Testis (tissue), 2 donors: ENCODE measurements at regions not wholly inside any gene's neighbourhood (a gene's known extent, or its start where the extent isn't known, plus 50 kb on each side); places are given as distances from the start of the nearest gene placed in this dataset.

Experiments used
- DNase-seq: peaks from one replicate; pipeline ENCODE4 v3.0.0-alpha.2; 2019
- H3K27ac ChIP-seq, 2 donors: fragments of 200-600 bp; sonication (generic); one replicate each; pipeline ENCODE4 v1.5.1; 2019
- H3K27me3 ChIP-seq: fragments of 200-600 bp; sonication (generic); one replicate; pipeline ENCODE4 v1.5.1; 2019
- H3K36me3 ChIP-seq: fragments of 200-600 bp; sonication (generic); one replicate; pipeline ENCODE4 v1.5.1; 2017; ENCODE audit warnings: low read depth; ENCODE audit errors: missing control alignments
- H3K4me1 ChIP-seq: fragments of 200-600 bp; sonication (generic); one replicate; pipeline ENCODE4 v1.5.1; 2019
- H3K4me3 ChIP-seq, 2 donors: fragments of 200-600 bp; sonication (generic); one replicate each; pipeline ENCODE4 v1.5.1; 2017 to 2019
- H3K9me3 ChIP-seq: fragments of 200-600 bp; sonication (generic); one replicate; pipeline ENCODE4 v1.5.1; 2017
- POLR2A ChIP-seq: fragments of 450-650 bp; IDR thresholded peaks from one replicate; pipeline ENCODE4 v1.6.1; 2017; ENCODE audit warnings: antibody characterized with exemption, mild to moderate bottlenecking, moderate library complexity
- WGBS, 2 donors: methylation state at CpG; one replicate each; pipeline ENCODE4 v1.1.5; 2018; 5-methylcytosine and 5-hydroxymethylcytosine counted together
- intact Hi-C: fragments of 100-400 bp; cut with DNase I; formaldehyde crosslinking; loops from one replicate; pipeline ENCODE4 v1.15.1; 2023; ENCODE audit warnings: low total_unique reads
- TF ChIP-seq, protein P1 (sequence below), 3 experiments: fragments of 450-650 bp in 2 of 3; fragments of 200-600 bp in 1 of 3; sonication (generic) in 1 of 3; IDR thresholded peaks; one replicate each; pipeline ENCODE4 v1.5.1; 2016 to 2019; ENCODE audit warnings: antibody characterized with exemption in 3 of 3, mild to moderate bottlenecking in 2 of 3, moderate library complexity in 1 of 3

DNA sequence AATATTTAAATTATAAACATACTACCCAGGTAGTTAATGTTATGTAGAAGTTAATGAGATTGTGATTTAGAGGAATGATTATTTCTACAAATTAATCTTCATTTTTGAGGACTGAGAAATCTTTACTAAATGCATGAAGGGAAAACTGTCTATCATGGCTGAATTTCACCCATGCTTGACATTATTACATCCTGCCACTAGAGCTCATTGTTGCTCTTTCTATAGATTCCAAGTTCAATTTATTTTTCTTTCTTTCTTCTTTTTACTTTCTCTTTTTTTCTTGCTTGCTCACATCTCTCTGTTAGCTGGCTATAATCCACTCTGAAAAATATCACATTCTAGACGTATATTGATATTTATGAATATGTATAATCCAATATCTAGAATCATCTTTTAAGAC lies 505.0 kb upstream of the KLHL1 start:
- Histone ChIP-seq H3K36me3 (no peaks in the 10 kb centered on the region), H3K27me3 (no peaks in the 10 kb centered on the region), H3K9me3 (no peaks in the 10 kb centered on the region), H3K4me1 (no peaks in the 10 kb centered on the region), H3K4me3 (no peak overlapping the region), H3K27ac (no peak overlapping the region)
- DNase-seq: no peak
- intact Hi-C loops: no loop called here
- WGBS, 2 donors: 46 to 65% methylated on average over 1 of the region's 1 CpG
- no peak for TF ChIP-seq POLR2A
- TF ChIP-seq, protein P1, sequence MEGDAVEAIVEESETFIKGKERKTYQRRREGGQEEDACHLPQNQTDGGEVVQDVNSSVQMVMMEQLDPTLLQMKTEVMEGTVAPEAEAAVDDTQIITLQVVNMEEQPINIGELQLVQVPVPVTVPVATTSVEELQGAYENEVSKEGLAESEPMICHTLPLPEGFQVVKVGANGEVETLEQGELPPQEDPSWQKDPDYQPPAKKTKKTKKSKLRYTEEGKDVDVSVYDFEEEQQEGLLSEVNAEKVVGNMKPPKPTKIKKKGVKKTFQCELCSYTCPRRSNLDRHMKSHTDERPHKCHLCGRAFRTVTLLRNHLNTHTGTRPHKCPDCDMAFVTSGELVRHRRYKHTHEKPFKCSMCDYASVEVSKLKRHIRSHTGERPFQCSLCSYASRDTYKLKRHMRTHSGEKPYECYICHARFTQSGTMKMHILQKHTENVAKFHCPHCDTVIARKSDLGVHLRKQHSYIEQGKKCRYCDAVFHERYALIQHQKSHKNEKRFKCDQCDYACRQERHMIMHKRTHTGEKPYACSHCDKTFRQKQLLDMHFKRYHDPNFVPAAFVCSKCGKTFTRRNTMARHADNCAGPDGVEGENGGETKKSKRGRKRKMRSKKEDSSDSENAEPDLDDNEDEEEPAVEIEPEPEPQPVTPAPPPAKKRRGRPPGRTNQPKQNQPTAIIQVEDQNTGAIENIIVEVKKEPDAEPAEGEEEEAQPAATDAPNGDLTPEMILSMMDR (IDR thresholded peaks at IDR 0.05): no peak

DNA sequence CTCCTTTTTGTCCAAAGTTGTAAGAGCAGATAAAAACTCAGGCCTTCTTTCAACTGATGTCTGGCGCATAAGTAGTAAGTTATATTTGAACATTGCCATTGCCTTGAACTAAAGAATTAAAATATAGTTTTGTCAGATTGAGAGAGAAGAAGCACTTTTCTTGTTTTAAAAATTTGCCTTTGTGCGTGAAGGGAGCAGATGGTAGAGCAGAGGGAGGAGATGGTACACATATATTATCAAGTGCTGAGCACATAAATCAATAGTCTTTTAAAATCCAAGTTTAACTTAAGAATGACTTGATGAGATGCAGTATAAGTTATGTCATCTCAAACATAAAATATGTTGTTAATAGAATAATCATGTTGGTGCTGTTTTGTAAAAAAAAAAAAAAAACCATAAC lies 504.6 kb upstream of the KLHL1 start:
- intact Hi-C loops: no loop called here
- Histone ChIP-seq H3K4me3 (no peak overlapping the region), H3K9me3 (no peaks in the 10 kb centered on the region), H3K27me3 (no peaks in the 10 kb centered on the region), H3K4me1 (no peaks in the 10 kb centered on the region), H3K36me3 (no peaks in the 10 kb centered on the region), H3K27ac (no peak overlapping the region)
- 75 to 92% methylated on average over 2 of the region's 2 CpGs for WGBS, 2 donors
- TF ChIP-seq, protein P1 (IDR thresholded peaks at IDR 0.05): no peak
- no peak for TF ChIP-seq POLR2A
- no peak for DNase-seq

DNA sequence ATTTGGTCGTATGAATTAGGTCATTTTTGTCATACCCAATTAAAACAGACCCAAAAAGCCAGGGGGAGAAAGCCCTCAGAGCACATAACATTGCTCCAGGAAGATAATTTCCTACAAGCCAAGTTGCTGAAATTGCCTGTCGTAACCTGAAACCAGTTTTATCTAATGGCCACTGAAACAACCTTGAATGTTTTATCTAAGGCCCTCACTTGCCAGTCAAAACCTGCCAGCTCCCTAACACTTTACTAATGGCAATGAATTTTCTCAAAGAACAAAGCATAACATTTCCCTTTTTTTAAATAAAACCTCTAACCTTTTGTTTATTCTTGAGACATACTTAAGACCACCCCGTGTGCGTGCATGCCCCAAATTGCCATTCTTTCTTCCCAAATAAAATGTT lies 496.2 kb upstream of the KLHL1 start:
- TF ChIP-seq, protein P1 (IDR thresholded peaks at IDR 0.05): no peak
- TF ChIP-seq POLR2A: no peak
- H3K4me1 ChIP-seq: no peaks in the 10 kb centered on the region
- no peaks in the 10 kb centered on the region for H3K27me3 ChIP-seq
- 30 to 34% methylated on average over 4 of the region's 4 CpGs for WGBS, 2 donors
- DNase-seq: no peak
- no peaks in the 10 kb centered on the region for H3K36me3 ChIP-seq
- no peaks in the 10 kb centered on the region for H3K9me3 ChIP-seq
- H3K4me3 ChIP-seq: no peak overlapping the region
- intact Hi-C loops: no loop called here
- H3K27ac ChIP-seq: no peak overlapping the region

DNA sequence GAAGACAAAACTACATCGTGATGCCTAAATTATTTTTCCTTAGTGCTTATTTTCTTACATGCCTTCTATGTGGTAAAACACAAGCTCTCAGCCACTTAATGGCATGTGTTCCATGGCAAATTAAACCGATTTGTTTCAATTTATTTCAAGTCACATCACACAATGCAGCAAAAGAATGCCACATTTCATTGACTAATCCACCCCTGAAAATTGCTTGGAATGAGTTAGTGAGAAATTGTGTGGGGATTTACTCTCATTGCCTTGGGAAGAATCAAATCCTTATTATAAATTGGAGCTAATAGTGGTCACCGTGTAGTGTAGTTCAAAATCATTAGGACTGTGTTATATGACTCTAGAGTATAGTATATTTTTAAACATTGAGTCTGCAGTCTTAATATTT lies 485.5 kb upstream of the KLHL1 start:
- intact Hi-C loops: no loop called here
- H3K4me3 ChIP-seq: no peak overlapping the region
- TF ChIP-seq, protein P1 (IDR thresholded peaks at IDR 0.05): no peak
- TF ChIP-seq POLR2A: no peak
- H3K4me1 ChIP-seq: no peaks in the 10 kb centered on the region
- H3K27me3 ChIP-seq: no peaks in the 10 kb centered on the region
- WGBS, 2 donors: 48 to 61% methylated on average over 3 of the region's 3 CpGs
- no peak for DNase-seq
- no peaks in the 10 kb centered on the region for H3K36me3 ChIP-seq
- no peak overlapping the region for H3K27ac ChIP-seq
- H3K9me3 ChIP-seq: no peaks in the 10 kb centered on the region

DNA sequence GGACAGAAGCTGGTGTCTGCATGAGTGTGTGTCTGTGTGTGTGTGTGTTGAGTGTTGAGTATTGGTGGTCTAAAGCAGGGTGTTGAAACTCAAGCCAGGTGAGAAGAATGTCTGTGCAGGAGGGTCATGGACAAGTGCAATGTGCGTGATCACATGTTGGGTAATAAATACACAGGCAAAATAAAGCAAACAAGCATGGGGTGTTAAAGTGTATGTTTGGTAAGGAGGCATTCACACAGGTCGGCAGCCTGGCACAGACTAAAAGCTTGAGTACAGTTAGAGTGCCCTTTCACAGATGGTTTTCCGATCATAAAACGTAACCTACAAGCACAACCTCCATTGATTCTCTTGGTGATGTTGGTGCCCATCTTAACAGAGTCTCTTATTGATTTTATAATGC lies 476.9 kb upstream of the KLHL1 start:
- no peak overlapping the region for H3K27ac ChIP-seq
- no peaks in the 10 kb centered on the region for H3K27me3 ChIP-seq
- DNase-seq: no peak
- no peaks in the 10 kb centered on the region for H3K4me1 ChIP-seq
- H3K4me3 ChIP-seq: no peak overlapping the region
- no peaks in the 10 kb centered on the region for H3K9me3 ChIP-seq
- WGBS, 2 donors: 87 to 88% methylated on average over 4 of the region's 4 CpGs
- intact Hi-C loops: no loop called here
- H3K36me3 ChIP-seq: no peaks in the 10 kb centered on the region
- no peak for TF ChIP-seq POLR2A
- TF ChIP-seq, protein P1 (IDR thresholded peaks at IDR 0.05): no peak
